T-helper 1 cell treated with Interleukin-12 subunit alpha and Interleukin-12 subunit beta and Interleukin-4 antibody, amounts not matched to agents 30 μg/mL and 1 μg/mL, for 36 hours (primary cell): ENCODE measurements at regions not wholly inside any gene's neighbourhood (a gene's known extent, or its start where the extent isn't known, plus 50 kb on each side); places are given as distances from the start of the nearest gene placed in this dataset.

ENCODE experiments used
- H3K27ac Mint-ChIP-seq: one replicate; pipeline ENCODE4 v1.8.0; 2021; ENCODE audit warnings: mild to moderate bottlenecking, mixed read lengths
- H3K27me3 Mint-ChIP-seq: one replicate; pipeline ENCODE4 v1.8.0; 2021; ENCODE audit warnings: low read depth, mixed read lengths
- H3K36me3 Mint-ChIP-seq: one replicate; pipeline ENCODE4 v1.8.0; 2021; ENCODE audit warnings: low read depth, mixed read lengths
- H3K4me1 Mint-ChIP-seq: one replicate; pipeline ENCODE4 v1.8.0; 2021; ENCODE audit warnings: low read depth, mixed read lengths
- H3K4me3 Mint-ChIP-seq: one replicate; pipeline ENCODE4 v1.8.0; 2021; ENCODE audit warnings: mild to moderate bottlenecking, moderate library complexity, mixed read lengths
- H3K9me3 Mint-ChIP-seq: one replicate; pipeline ENCODE4 v1.8.0; 2021; ENCODE audit warnings: mixed read lengths

GRCh38 chr4:13844740-13845139 lies 217.2 kb upstream of the BOD1L1 start:
- Mint-ChIP-seq H3K27me3 (no peaks in the 10 kb centered on the region), H3K27ac (no peak overlapping the region), H3K36me3 (no peaks in the 10 kb centered on the region), H3K4me1 (no peaks in the 10 kb centered on the region), H3K9me3 (peaks cover 3% of the 10 kb centered on the region), H3K4me3 (no peak overlapping the region)

GRCh38 chr4:13849778-13850177 lies 222.3 kb upstream of the BOD1L1 start:
- no peaks in the 10 kb centered on the region for H3K36me3 Mint-ChIP-seq
- H3K27me3 Mint-ChIP-seq: no peaks in the 10 kb centered on the region
- H3K4me3 Mint-ChIP-seq: no peak overlapping the region
- H3K27ac Mint-ChIP-seq: no peak overlapping the region
- H3K9me3 Mint-ChIP-seq: peaks cover 3% of the 10 kb centered on the region
- H3K4me1 Mint-ChIP-seq: no peaks in the 10 kb centered on the region

GRCh38 chr4:13851085-13851940 lies 223.8 kb upstream of the BOD1L1 start:
- H3K4me1 Mint-ChIP-seq: no peaks in the 10 kb centered on the region
- no peaks in the 10 kb centered on the region for H3K36me3 Mint-ChIP-seq
- H3K27me3 Mint-ChIP-seq: no peaks in the 10 kb centered on the region
- H3K4me3 Mint-ChIP-seq: no peak overlapping the region
- H3K27ac Mint-ChIP-seq: no peak overlapping the region
- peaks cover 3% of the 10 kb centered on the region for H3K9me3 Mint-ChIP-seq

- Mint-ChIP-seq H3K4me1 (no peaks in the 10 kb centered on the region), H3K27me3 (no peaks in the 10 kb centered on the region), H3K27ac (no peak overlapping the region), H3K9me3 (peaks cover 3% of the 10 kb centered on the region), H3K4me3 (no peak overlapping the region), H3K36me3 (no peaks in the 10 kb centered on the region)
These were observed 224.9 kb upstream of the BOD1L1 start for GRCh38 chr4:13852411-13852810.

GRCh38 chr4:13856387-13856786 lies 228.9 kb upstream of the BOD1L1 start:
- Mint-ChIP-seq H3K9me3 (no peaks in the 10 kb centered on the region), H3K36me3 (no peaks in the 10 kb centered on the region), H3K4me1 (no peaks in the 10 kb centered on the region), H3K27me3 (no peaks in the 10 kb centered on the region), H3K27ac (no peak overlapping the region), H3K4me3 (no peak overlapping the region)

GRCh38 chr4:13857397-13857796 lies 229.9 kb upstream of the BOD1L1 start:
- no peak overlapping the region for H3K4me3 Mint-ChIP-seq
- H3K9me3 Mint-ChIP-seq: peaks cover 3% of the 10 kb centered on the region
- H3K36me3 Mint-ChIP-seq: no peaks in the 10 kb centered on the region
- no peak overlapping the region for H3K27ac Mint-ChIP-seq
- no peaks in the 10 kb centered on the region for H3K4me1 Mint-ChIP-seq
- no peaks in the 10 kb centered on the region for H3K27me3 Mint-ChIP-seq

GRCh38 chr4:13857800-13858199 lies 230.3 kb upstream of the BOD1L1 start:
- H3K4me1 Mint-ChIP-seq: no peaks in the 10 kb centered on the region
- peaks cover 3% of the 10 kb centered on the region for H3K9me3 Mint-ChIP-seq
- H3K36me3 Mint-ChIP-seq: no peaks in the 10 kb centered on the region

GRCh38 chr4:13859423-13859822 lies 231.9 kb upstream of the BOD1L1 start:
- no peak overlapping the region for H3K27ac Mint-ChIP-seq
- H3K4me1 Mint-ChIP-seq: no peaks in the 10 kb centered on the region
- no peaks in the 10 kb centered on the region for H3K27me3 Mint-ChIP-seq
- no peaks in the 10 kb centered on the region for H3K36me3 Mint-ChIP-seq
- peaks cover 3% of the 10 kb centered on the region for H3K9me3 Mint-ChIP-seq
- H3K4me3 Mint-ChIP-seq: no peak overlapping the region

More at GRCh38 chr4:13857800-13858199, 230.3 kb upstream of the BOD1L1 start:
- Mint-ChIP-seq H3K27me3 (no peaks in the 10 kb centered on the region), H3K27ac (no peak overlapping the region), H3K4me3 (no peak overlapping the region)

GRCh38 chr4:13860126-13860525 lies 232.6 kb upstream of the BOD1L1 start:
- Mint-ChIP-seq H3K36me3 (no peaks in the 10 kb centered on the region), H3K27me3 (no peaks in the 10 kb centered on the region), H3K27ac (no peak overlapping the region), H3K4me3 (no peak overlapping the region), H3K4me1 (no peaks in the 10 kb centered on the region), H3K9me3 (peaks cover 3% of the 10 kb centered on the region)

- Mint-ChIP-seq H3K27ac (no peak overlapping the region), H3K27me3 (no peaks in the 10 kb centered on the region), H3K4me3 (no peak overlapping the region), H3K36me3 (no peaks in the 10 kb centered on the region), H3K4me1 (no peaks in the 10 kb centered on the region), H3K9me3 (peaks cover 3% of the 10 kb centered on the region)
These were observed 238.5 kb upstream of the BOD1L1 start for GRCh38 chr4:13865871-13866669.

GRCh38 chr4:13866881-13867280 lies 239.4 kb upstream of the BOD1L1 start:
- Mint-ChIP-seq H3K9me3 (peaks cover 3% of the 10 kb centered on the region), H3K4me1 (no peaks in the 10 kb centered on the region), H3K27ac (no peak overlapping the region), H3K36me3 (no peaks in the 10 kb centered on the region), H3K27me3 (no peaks in the 10 kb centered on the region), H3K4me3 (no peak overlapping the region)

GRCh38 chr4:13872155-13872554 lies 244.6 kb upstream of the BOD1L1 start:
- no peak overlapping the region for H3K4me3 Mint-ChIP-seq
- no peaks in the 10 kb centered on the region for H3K27me3 Mint-ChIP-seq
- no peaks in the 10 kb centered on the region for H3K9me3 Mint-ChIP-seq
- no peaks in the 10 kb centered on the region for H3K4me1 Mint-ChIP-seq
- H3K36me3 Mint-ChIP-seq: no peaks in the 10 kb centered on the region
- H3K27ac Mint-ChIP-seq: no peak overlapping the region

- H3K4me1 Mint-ChIP-seq: no peaks in the 10 kb centered on the region
These were observed 245.4 kb upstream of the BOD1L1 start for GRCh38 chr4:13872955-13873354.

GRCh38 chr4:13875181-13875580 lies 247.7 kb upstream of the BOD1L1 start:
- no peaks in the 10 kb centered on the region for H3K4me1 Mint-ChIP-seq
- no peaks in the 10 kb centered on the region for H3K36me3 Mint-ChIP-seq
- no peaks in the 10 kb centered on the region for H3K27me3 Mint-ChIP-seq
- H3K9me3 Mint-ChIP-seq: peaks cover 6% of the 10 kb centered on the region
- H3K27ac Mint-ChIP-seq: no peak overlapping the region
- H3K4me3 Mint-ChIP-seq: no peak overlapping the region

More at GRCh38 chr4:13872955-13873354, 245.4 kb upstream of the BOD1L1 start:
- no peaks in the 10 kb centered on the region for H3K9me3 Mint-ChIP-seq
- no peaks in the 10 kb centered on the region for H3K36me3 Mint-ChIP-seq
- no peak overlapping the region for H3K4me3 Mint-ChIP-seq
- no peak overlapping the region for H3K27ac Mint-ChIP-seq
- no peaks in the 10 kb centered on the region for H3K27me3 Mint-ChIP-seq

- Mint-ChIP-seq H3K27ac (no peak overlapping the region), H3K4me1 (no peaks in the 10 kb centered on the region), H3K36me3 (no peaks in the 10 kb centered on the region), H3K27me3 (no peaks in the 10 kb centered on the region), H3K4me3 (no peak overlapping the region), H3K9me3 (peaks cover 6% of the 10 kb centered on the region)
These were observed 248.6 kb upstream of the BOD1L1 start for GRCh38 chr4:13876131-13876530.
